PFSK-1 (cell line): ENCODE measurements at regions not wholly inside any gene's neighbourhood (a gene's known extent, or its start where the extent isn't known, plus 50 kb on each side); places are given as distances from the start of the nearest gene placed in this dataset.

ENCODE experiments used
- FOXP2 ChIP-seq: optimal IDR thresholded peaks from 2 replicates; pipeline ENCODE3; 2011; ENCODE audit warnings: borderline replicate concordance, control low read depth, inconsistent platforms; ENCODE audit not compliant: insufficient read depth; ENCODE audit errors: extremely low read length, extremely low read depth
- POLR2AphosphoS5 ChIP-seq: IDR thresholded peaks from 2 replicates; pipeline ENCODE4 v1.6.1; 2012; ENCODE audit warnings: low read depth, mild to moderate bottlenecking, control low read depth, low read length, moderate library complexity
- REST ChIP-seq, 2 experiments: IDR thresholded peaks; 2 replicates each; pipeline versions ENCODE4 v1.6.1 to v1.8.0; 2011 to 2012; ENCODE audit warnings: low read depth in 2 of 2, low read length in 2 of 2, control low read depth in 1 of 2, inconsistent platforms in 1 of 2, mild to moderate bottlenecking in 1 of 2, moderate library complexity in 1 of 2; ENCODE audit not compliant: insufficient read depth in 1 of 2
- SIN3A ChIP-seq: IDR thresholded peaks from 2 replicates; pipeline ENCODE4 v1.6.1; 2012; ENCODE audit warnings: mild to moderate bottlenecking, low read length, moderate library complexity, borderline replicate concordance; ENCODE audit not compliant: insufficient read depth
- TAF1 ChIP-seq: IDR thresholded peaks from 2 replicates; pipeline ENCODE4 v1.6.1; 2012; ENCODE audit warnings: low read length, control low read depth, borderline replicate concordance; ENCODE audit not compliant: insufficient read depth

GRCh38 chr6:150717419-150717818 lies 117.7 kb downstream of the PLEKHG1 start:
- TF ChIP-seq FOXP2 = no peak
- TF ChIP-seq SIN3A = no peak
- TF ChIP-seq TAF1 = no peak
- TF ChIP-seq REST (IDR thresholded peaks at IDR 0.05; ENCODE audit: insufficient read depth in 1 of 2, low read depth in 2 of 2, low read length in 2 of 2) = no peak
- no peak for TF ChIP-seq POLR2AphosphoS5

GRCh38 chr6:150719099-150719766 lies 119.5 kb downstream of the PLEKHG1 start:
- TF ChIP-seq REST (IDR thresholded peaks at IDR 0.05; ENCODE audit: insufficient read depth in 1 of 2, low read depth in 2 of 2, low read length in 2 of 2) (no peak), POLR2AphosphoS5 (no peak)

- no peak for TF ChIP-seq TAF1
- no peak for TF ChIP-seq POLR2AphosphoS5
- TF ChIP-seq SIN3A = no peak
- no peak for TF ChIP-seq FOXP2
These were observed 120.1 kb downstream of the PLEKHG1 start for GRCh38 chr6:150719831-150720230.

GRCh38 chr6:150720774-150721233 lies 121.1 kb downstream of the PLEKHG1 start:
- TF ChIP-seq TAF1 (no peak), POLR2AphosphoS5 (no peak), FOXP2 (no peak), SIN3A (no peak), REST (IDR thresholded peaks at IDR 0.05; ENCODE audit: insufficient read depth in 1 of 2, low read depth in 2 of 2, low read length in 2 of 2) (no peak)

GRCh38 chr6:150721418-150722266 lies 122.0 kb downstream of the PLEKHG1 start:
- TF ChIP-seq SIN3A = no peak
- TF ChIP-seq POLR2AphosphoS5 = no peak
- TF ChIP-seq REST (IDR thresholded peaks at IDR 0.05; ENCODE audit: insufficient read depth in 1 of 2, low read depth in 2 of 2, low read length in 2 of 2) = no peak
- TF ChIP-seq TAF1 = no peak
- no peak for TF ChIP-seq FOXP2
